Right lobe of liver (tissue), 6 donors: ENCODE measurements at regions not wholly inside any gene's neighbourhood (a gene's known extent, or its start where the extent isn't known, plus 50 kb on each side); places are given as distances from the start of the nearest gene placed in this dataset.

Experiments
- ATAC-seq, 4 donors: fragments of 200-7000 bp; cut with Tn5 transposase; one replicate each; pipeline ENCODE4 v1.9.1; 2020; ENCODE audit warnings: mild to moderate bottlenecking in 4 of 4, moderate library complexity in 4 of 4
- DNase-seq, 3 donors: peaks; one replicate each; pipeline ENCODE4 v3.0.0-alpha.2; 2020
- H3K27ac ChIP-seq, 3 donors: fragments of 200-600 bp; one replicate each; pipeline ENCODE4 v1.8.0; 2022
- H3K27me3 ChIP-seq, 2 donors: fragments of 200-600 bp; one replicate each; pipeline ENCODE4 v1.8.0; 2022
- H3K36me3 ChIP-seq, 4 donors: fragments of 200-600 bp; sonication (generic) in 1 of 4; one replicate each; pipeline versions ENCODE4 v1.5.1 to v1.8.0; 2017 to 2022; ENCODE audit warnings: control low read depth in 1 of 4
- H3K4me1 ChIP-seq, 4 donors: fragments of 200-600 bp; sonication (generic) in 1 of 4; one replicate each; pipeline versions ENCODE4 v1.5.1 to v1.8.0; 2017 to 2022; ENCODE audit warnings: control low read depth in 1 of 4
- H3K4me3 ChIP-seq, 3 donors: fragments of 200-600 bp; one replicate each; pipeline ENCODE4 v1.8.0; 2022
- H3K9me3 ChIP-seq, 4 donors: fragments of 200-600 bp; sonication (generic) in 1 of 4; one replicate each; pipeline versions ENCODE4 v1.5.1 to v1.8.0; 2017 to 2022; ENCODE audit warnings: control low read depth in 1 of 4
- POLR2A ChIP-seq: fragments of 450-650 bp; IDR thresholded peaks from one replicate; pipeline ENCODE4 v1.6.1; 2017; ENCODE audit warnings: antibody characterized with exemption, mild to moderate bottlenecking
- WGBS: methylation state at CpG from one replicate; pipeline ENCODE4 v1.1.6; 2018; ENCODE audit warnings: low coverage, low lambda C conversion rate; ENCODE audit not compliant: insufficient coverage; ENCODE audit errors: missing lambda C conversion rate; 5-methylcytosine and 5-hydroxymethylcytosine counted together
- intact Hi-C, 2 donors: fragments of 100-400 bp; cut with DNase I; formaldehyde crosslinking; loops; one replicate each; pipeline versions ENCODE4 v1.11.2 to v1.14.1; 2022
- TF ChIP-seq, protein P1 (sequence below), 4 donors: fragments of 200-600 bp in 3 of 4; fragments of 450-650 bp in 1 of 4; IDR thresholded peaks; one replicate each; pipeline versions ENCODE4 v1.5.1 to v1.8.0; 2016 to 2022; ENCODE audit warnings: antibody characterized with exemption in 4 of 4, mild to moderate bottlenecking in 2 of 4
- donor health status: DM: no; HTN: yes; CAD: no.
- donor health status: DM: no; HTN: no; CAD: no.
- donor health status: DM: no; HTN: no; CAD: no.
- donor health status: DM: no; HTN: yes; CAD: no.
- donor health status: DM: no; HTN: yes; CAD: no.

- no peak for TF ChIP-seq POLR2A
- TF ChIP-seq, protein P1, sequence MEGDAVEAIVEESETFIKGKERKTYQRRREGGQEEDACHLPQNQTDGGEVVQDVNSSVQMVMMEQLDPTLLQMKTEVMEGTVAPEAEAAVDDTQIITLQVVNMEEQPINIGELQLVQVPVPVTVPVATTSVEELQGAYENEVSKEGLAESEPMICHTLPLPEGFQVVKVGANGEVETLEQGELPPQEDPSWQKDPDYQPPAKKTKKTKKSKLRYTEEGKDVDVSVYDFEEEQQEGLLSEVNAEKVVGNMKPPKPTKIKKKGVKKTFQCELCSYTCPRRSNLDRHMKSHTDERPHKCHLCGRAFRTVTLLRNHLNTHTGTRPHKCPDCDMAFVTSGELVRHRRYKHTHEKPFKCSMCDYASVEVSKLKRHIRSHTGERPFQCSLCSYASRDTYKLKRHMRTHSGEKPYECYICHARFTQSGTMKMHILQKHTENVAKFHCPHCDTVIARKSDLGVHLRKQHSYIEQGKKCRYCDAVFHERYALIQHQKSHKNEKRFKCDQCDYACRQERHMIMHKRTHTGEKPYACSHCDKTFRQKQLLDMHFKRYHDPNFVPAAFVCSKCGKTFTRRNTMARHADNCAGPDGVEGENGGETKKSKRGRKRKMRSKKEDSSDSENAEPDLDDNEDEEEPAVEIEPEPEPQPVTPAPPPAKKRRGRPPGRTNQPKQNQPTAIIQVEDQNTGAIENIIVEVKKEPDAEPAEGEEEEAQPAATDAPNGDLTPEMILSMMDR (IDR thresholded peaks at IDR 0.05) = no peak
- no peak for ATAC-seq
- no peak for DNase-seq
- H3K36me3 ChIP-seq = no peaks in the 10 kb centered on the region
- H3K4me3 ChIP-seq = no peak overlapping the region
- WGBS = 16% methylated on average over 1 of the region's 1 CpG
- intact Hi-C loops = no loop called here
- H3K9me3 ChIP-seq = no peaks in the 10 kb centered on the region
- no peak overlapping the region for H3K27ac ChIP-seq
- no peaks in the 10 kb centered on the region for H3K4me1 ChIP-seq
- no peaks in the 10 kb centered on the region for H3K27me3 ChIP-seq
These were observed 470.2 kb upstream of the HSF2 start for GRCh38 chr6:121929301-121929700.

DNA sequence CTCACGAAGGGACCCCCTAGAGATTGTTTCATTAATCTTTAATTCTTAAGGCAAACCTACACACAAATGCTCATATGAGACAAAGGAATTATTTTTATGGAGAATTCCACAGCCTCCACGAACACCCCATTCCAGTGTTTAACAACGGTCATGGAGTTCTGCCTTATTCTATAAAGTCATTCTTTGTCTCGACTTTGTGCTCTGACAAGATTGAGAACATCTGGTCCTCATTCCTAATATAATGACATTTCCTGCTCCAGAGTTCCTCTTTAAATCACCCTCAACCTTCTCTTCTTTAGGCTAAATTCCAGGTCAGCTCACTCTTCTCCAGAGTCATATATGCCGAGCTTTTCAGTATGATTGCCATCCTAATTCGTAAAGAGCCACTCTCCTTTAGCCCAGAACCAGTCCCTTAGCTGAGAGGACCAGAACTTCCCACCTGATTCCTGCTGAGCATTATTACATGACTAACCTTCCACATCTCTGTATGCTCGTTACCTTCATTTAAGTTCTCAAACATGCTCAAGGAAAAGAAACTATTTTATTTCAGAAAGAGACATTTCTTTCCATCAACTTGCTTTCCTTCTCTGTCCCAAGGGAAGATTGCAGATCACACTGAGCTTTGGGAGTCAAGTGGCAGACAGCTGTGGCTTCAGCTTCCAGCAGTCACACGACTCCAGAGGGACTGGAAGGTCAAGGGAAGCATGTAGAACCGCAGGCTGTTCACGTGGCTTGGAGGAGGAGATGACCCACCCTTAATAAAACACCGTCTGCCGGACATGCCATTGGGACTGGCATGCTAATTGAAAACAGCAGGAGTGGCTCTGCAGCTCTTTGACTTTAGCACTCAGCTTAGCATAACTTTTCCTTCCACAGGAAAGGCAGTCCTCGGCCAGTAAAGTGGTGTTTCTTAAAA, 467.1 kb upstream of the HSF2 start:
- WGBS = 17% methylated on average over 13 of the region's 13 CpGs
- intact Hi-C loops = no loop called here
- Histone ChIP-seq H3K36me3 (no peaks in the 10 kb centered on the region), H3K4me3 (no peak overlapping the region), H3K4me1 (no peaks in the 10 kb centered on the region), H3K9me3 (no peaks in the 10 kb centered on the region), H3K27ac (no peak overlapping the region), H3K27me3 (no peaks in the 10 kb centered on the region)
- ATAC-seq (no peak), DNase-seq (no peak)
- TF ChIP-seq, protein P1 (IDR thresholded peaks at IDR 0.05) = no peak
- no peak for TF ChIP-seq POLR2A

GRCh38 chr6:121934451-121934850, 465.0 kb upstream of the HSF2 start:
- intact Hi-C loops = no loop called here
- ATAC-seq (no peak), DNase-seq (no peak)
- WGBS = 52% methylated on average over 2 of the region's 2 CpGs
- H3K9me3 ChIP-seq = no peaks in the 10 kb centered on the region
- no peaks in the 10 kb centered on the region for H3K36me3 ChIP-seq
- TF ChIP-seq, protein P1 (IDR thresholded peaks at IDR 0.05) = no peak
- no peak for TF ChIP-seq POLR2A
- no peak overlapping the region for H3K4me3 ChIP-seq
- no peaks in the 10 kb centered on the region for H3K4me1 ChIP-seq
- no peaks in the 10 kb centered on the region for H3K27me3 ChIP-seq
- H3K27ac ChIP-seq = no peak overlapping the region

DNA sequence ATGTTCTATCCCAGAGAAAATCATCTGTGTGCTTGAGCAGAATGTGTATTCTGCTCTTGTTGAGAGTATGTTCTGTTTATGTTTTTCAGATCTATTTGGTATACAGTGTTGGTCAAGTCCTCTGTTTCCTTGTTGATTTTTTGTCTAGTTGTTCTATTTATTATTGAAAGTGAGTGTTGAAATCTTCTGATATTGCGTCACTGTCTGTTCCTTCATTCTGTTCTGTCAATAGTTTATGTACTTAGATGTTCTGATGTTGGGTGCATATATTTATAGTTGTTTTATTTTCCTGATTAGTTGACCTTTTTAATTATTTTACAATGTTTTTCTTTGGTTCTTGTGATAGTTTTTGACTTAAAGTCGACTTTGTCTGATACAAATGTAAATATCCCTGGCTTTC, 458.7 kb upstream of the HSF2 start:
- TF ChIP-seq POLR2A = no peak
- TF ChIP-seq, protein P1 (IDR thresholded peaks at IDR 0.05) = no peak
- no peaks in the 10 kb centered on the region for H3K27me3 ChIP-seq
- no peaks in the 10 kb centered on the region for H3K9me3 ChIP-seq
- H3K4me3 ChIP-seq = no peak overlapping the region
- H3K36me3 ChIP-seq = no peaks in the 10 kb centered on the region
- intact Hi-C loops = no loop called here
- no peaks in the 10 kb centered on the region for H3K4me1 ChIP-seq
- no peak overlapping the region for H3K27ac ChIP-seq
- 41% methylated on average over 2 of the region's 2 CpGs for WGBS
- ATAC-seq (peak in 1 of 4 donors; percentile 25), DNase-seq (no peak)
